HG02973 (cell line): ENCODE measurements at regions not wholly inside any gene's neighbourhood (a gene's known extent, or its start where the extent isn't known, plus 50 kb on each side); places are given as distances from the start of the nearest gene placed in this dataset.

Source experiments
- ATAC-seq: cut with Tn5 transposase; IDR thresholded peaks from one replicate; pipeline ENCODE4 v1.9.1; 2021; ENCODE audit warnings: moderate library complexity; ENCODE audit not compliant: unreplicated experiment

- ATAC-seq = no peak
These were observed 330.5 kb downstream of the HNRNPD start for GRCh38 chr4:82043081-82043808.

- no peak for ATAC-seq
These were observed 331.7 kb downstream of the HNRNPD start for GRCh38 chr4:82042042-82042441.

GRCh38 chr4:82038936-82039335, 334.9 kb downstream of the HNRNPD start:
- ATAC-seq = no peak

GRCh38 chr4:82036181-82036580, 337.6 kb downstream of the HNRNPD start:
- no peak for ATAC-seq

- ATAC-seq = no peak
These were observed 338.9 kb downstream of the HNRNPD start for GRCh38 chr4:82034878-82035277.

GRCh38 chr4:82033862-82034261, 339.9 kb downstream of the HNRNPD start:
- no peak for ATAC-seq

- no peak for ATAC-seq
These were observed 342.3 kb downstream of the HNRNPD start for GRCh38 chr4:82031376-82031927.

GRCh38 chr4:82017680-82018079, 356.1 kb downstream of the HNRNPD start:
- ATAC-seq = no peak

- no peak for ATAC-seq
These were observed 368.6 kb downstream of the HNRNPD start for GRCh38 chr4:82005158-82005557.

GRCh38 chr4:81997313-81997712, 376.5 kb downstream of the HNRNPD start:
- ATAC-seq = no peak

- ATAC-seq = no peak
These were observed 382.9 kb downstream of the HNRNPD start for GRCh38 chr4:81990898-81991297.

GRCh38 chr4:81990211-81990610, 383.6 kb downstream of the HNRNPD start:
- no peak for ATAC-seq

GRCh38 chr4:81989202-81989601, 384.6 kb downstream of the HNRNPD start:
- ATAC-seq = no peak

GRCh38 chr4:81988178-81988577, 385.6 kb downstream of the HNRNPD start:
- ATAC-seq = no peak

- no peak for ATAC-seq
These were observed 389.0 kb downstream of the HNRNPD start for GRCh38 chr4:81984746-81985145.

GRCh38 chr4:81982846-81983540, 390.8 kb downstream of the HNRNPD start:
- ATAC-seq = no peak

- no peak for ATAC-seq
These were observed 392.6 kb downstream of the HNRNPD start for GRCh38 chr4:81981218-81981617.

GRCh38 chr4:81974523-81974922, 399.3 kb downstream of the HNRNPD start:
- no peak for ATAC-seq

GRCh38 chr4:81971637-81972381, 402.0 kb downstream of the HNRNPD start:
- ATAC-seq = no peak

- ATAC-seq = no peak
These were observed 402.7 kb downstream of the HNRNPD start for GRCh38 chr4:81971061-81971460.

- no peak for ATAC-seq
These were observed 403.3 kb downstream of the HNRNPD start for GRCh38 chr4:81970454-81970853.

- ATAC-seq = no peak
These were observed 407.1 kb downstream of the HNRNPD start for GRCh38 chr4:81966676-81967075.
